ENCODE measurements at regions not wholly inside any gene's neighbourhood (a gene's known extent, or its start where the extent isn't known, plus 50 kb on each side); places are given as distances from the start of the nearest gene placed in this dataset.

DNA sequence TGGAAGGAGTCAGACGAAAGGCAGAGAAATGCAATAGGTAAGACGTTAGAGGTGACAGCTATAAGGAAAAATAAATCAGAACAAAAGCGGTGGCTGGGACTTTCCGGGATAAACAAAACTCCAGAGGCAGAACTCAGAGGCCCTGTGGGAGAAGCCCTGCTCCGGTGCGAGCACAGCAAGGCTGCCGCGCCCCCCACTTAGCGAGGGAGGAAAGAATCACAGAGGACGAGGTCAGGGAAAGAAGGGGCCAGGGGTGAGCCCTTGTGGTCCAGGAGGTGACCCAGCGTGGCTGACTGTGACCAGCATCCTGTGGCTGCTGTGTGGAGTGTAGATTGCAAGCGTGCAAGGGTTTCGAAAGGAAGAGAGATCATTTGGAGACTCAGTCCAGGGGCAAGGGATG, 591.8 kb upstream of the ADARB2 start:
- TF ChIP-seq, protein P1, sequence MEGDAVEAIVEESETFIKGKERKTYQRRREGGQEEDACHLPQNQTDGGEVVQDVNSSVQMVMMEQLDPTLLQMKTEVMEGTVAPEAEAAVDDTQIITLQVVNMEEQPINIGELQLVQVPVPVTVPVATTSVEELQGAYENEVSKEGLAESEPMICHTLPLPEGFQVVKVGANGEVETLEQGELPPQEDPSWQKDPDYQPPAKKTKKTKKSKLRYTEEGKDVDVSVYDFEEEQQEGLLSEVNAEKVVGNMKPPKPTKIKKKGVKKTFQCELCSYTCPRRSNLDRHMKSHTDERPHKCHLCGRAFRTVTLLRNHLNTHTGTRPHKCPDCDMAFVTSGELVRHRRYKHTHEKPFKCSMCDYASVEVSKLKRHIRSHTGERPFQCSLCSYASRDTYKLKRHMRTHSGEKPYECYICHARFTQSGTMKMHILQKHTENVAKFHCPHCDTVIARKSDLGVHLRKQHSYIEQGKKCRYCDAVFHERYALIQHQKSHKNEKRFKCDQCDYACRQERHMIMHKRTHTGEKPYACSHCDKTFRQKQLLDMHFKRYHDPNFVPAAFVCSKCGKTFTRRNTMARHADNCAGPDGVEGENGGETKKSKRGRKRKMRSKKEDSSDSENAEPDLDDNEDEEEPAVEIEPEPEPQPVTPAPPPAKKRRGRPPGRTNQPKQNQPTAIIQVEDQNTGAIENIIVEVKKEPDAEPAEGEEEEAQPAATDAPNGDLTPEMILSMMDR (conservative IDR thresholded peaks at IDR 0.05; ENCODE audit: low read length), result no peak
- no peak for TF ChIP-seq EZH2phosphoT487 (IDR thresholded peaks at IDR 0.05; ENCODE audit: borderline replicate concordance, low read depth, low read length)
